ENCODE measurements at regions not wholly inside any gene's neighbourhood (a gene's known extent, or its start where the extent isn't known, plus 50 kb on each side); places are given as distances from the start of the nearest gene placed in this dataset.

DNA sequence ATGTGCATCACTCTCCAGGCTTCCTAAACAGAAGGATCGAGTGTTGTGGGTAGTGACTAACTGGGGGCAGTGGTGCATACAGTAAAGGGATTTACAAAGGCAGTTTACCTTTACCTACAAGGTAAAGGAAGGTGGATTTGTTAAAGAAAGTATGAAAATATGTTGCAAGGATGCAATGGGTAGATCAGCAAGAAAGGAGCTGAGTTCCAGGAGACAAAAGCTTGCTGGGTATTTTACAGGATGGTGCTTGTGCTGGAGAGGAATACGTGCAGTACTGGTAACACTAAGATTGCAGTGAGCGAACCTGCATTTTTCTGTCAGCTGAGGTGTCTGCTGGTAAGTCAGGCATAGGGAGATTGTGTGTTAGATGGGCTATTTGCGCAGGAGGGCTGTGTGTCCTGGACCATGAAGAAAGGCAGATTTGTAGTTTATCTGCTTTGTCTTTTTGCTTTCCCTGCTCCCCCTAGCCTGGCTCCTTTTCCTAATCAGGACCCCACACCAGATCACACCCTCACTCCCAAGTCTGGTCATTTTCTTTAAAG, 304.6 kb downstream of the THBS2 start:
- DNase-seq (ENCODE audit: low read depth), result no peak
- TF ChIP-seq, protein P1, sequence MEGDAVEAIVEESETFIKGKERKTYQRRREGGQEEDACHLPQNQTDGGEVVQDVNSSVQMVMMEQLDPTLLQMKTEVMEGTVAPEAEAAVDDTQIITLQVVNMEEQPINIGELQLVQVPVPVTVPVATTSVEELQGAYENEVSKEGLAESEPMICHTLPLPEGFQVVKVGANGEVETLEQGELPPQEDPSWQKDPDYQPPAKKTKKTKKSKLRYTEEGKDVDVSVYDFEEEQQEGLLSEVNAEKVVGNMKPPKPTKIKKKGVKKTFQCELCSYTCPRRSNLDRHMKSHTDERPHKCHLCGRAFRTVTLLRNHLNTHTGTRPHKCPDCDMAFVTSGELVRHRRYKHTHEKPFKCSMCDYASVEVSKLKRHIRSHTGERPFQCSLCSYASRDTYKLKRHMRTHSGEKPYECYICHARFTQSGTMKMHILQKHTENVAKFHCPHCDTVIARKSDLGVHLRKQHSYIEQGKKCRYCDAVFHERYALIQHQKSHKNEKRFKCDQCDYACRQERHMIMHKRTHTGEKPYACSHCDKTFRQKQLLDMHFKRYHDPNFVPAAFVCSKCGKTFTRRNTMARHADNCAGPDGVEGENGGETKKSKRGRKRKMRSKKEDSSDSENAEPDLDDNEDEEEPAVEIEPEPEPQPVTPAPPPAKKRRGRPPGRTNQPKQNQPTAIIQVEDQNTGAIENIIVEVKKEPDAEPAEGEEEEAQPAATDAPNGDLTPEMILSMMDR (IDR thresholded peaks at IDR 0.05; ENCODE audit: low read depth, low read length, missing control alignments), result no peak
- H3K4me3 ChIP-seq (ENCODE audit: low read depth, low read length), result no peak overlapping the region

DNA sequence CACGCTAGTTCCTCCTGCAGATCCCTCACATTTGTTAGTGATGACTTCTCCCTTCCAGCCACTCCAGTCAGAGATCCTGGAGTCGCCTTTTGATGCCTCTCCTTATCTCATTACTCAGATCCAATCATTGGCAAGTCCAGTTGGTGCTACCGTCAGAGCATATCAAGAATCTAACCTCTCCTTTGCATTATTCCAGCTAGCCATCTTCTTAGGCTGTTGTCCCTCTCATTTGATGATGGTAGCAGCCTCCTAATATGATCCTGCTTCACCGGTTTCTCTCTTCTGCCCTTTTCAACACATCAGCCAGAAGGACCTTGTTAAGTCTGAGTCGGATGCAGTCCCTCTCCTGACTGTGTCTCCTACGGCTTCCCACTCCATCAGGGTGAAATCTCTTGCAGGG, 305.6 kb downstream of the THBS2 start:
- no peak for DNase-seq (ENCODE audit: low read depth)
- TF ChIP-seq, protein P1 (IDR thresholded peaks at IDR 0.05; ENCODE audit: low read depth, low read length, missing control alignments), result no peak
- H3K4me3 ChIP-seq (ENCODE audit: low read depth, low read length), result no peak overlapping the region

DNA sequence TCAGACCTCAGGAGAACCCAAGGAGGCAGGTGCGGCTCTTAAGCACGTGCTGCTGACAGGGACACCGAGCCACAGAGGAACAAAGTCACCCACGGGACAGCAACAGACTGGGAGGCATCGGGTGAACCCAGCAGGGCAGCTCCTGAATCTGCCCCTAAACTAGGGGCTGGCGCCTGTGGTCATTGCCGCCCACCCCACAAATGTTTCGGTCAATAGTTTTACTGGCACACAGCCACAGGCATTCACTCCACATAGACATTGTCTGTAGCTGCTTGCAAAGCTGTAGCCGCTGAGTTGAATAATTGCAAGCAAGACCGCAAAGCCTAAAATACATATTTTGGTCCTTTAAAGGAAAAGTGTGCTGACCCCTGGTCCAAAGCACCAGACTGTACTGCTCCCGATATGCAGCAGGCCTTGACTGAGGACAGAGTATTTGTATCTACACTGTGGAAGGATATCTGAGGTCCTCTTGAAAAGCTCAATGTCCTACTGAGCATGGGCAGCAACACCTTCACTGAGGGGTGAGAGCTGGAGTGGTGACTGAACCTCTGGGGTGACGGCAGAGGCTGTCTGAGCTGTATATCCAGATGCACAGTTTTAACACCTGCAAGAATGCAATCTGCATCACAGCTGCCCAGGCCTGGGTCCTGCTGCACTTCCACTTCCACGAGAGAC, 310.3 kb downstream of the THBS2 start:
- no peak for DNase-seq (ENCODE audit: low read depth)
- H3K4me3 ChIP-seq (ENCODE audit: low read depth, low read length), result no peak overlapping the region
- TF ChIP-seq, protein P1 (IDR thresholded peaks at IDR 0.05; ENCODE audit: low read depth, low read length, missing control alignments), result no peak

DNA sequence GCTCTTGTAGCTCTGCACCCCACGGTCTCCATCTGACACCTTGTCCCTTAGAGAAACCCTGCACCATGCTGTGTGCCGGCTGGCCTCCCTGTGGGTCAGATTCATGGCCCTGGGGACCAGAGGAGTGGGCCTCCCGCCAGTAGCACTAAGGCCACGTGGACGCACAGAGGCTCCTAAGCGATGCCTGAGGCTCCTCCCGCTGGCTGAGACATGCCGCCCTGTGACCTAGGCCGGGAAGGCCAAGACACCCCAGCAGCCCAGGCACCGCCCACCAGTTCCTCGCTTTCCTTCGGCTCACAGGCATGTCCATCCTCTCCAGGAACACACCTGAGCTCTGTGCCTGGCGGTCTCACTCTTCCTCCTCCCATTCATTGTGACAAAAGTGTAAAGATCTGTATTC, 311.0 kb downstream of the THBS2 start:
- DNase-seq (ENCODE audit: low read depth), result no peak
- TF ChIP-seq, protein P1 (IDR thresholded peaks at IDR 0.05; ENCODE audit: low read depth, low read length, missing control alignments), result no peak
- H3K4me3 ChIP-seq (ENCODE audit: low read depth, low read length), result no peak overlapping the region

DNA sequence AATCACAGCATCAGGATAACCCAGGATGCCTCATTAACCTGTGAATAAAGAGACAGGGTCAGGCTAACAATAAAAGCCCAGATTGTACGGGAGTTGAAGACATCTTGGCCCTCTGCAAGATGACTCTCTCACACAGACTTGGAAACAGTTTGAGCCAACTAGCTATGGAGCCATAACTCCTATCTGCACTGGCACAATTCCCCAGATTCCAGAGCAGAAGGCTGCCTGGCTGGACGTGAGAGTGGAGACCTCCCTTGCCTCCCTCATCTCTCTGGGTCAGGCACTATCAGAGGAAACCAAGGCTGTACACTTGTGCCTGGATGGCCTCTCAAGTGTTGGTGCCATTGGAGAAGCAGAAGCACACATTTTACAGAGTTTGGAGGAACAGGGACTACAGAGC, 312.6 kb downstream of the THBS2 start:
- TF ChIP-seq, protein P1 (IDR thresholded peaks at IDR 0.05; ENCODE audit: low read depth, low read length, missing control alignments), result no peak
- H3K4me3 ChIP-seq (ENCODE audit: low read depth, low read length), result no peak overlapping the region
- no peak for DNase-seq (ENCODE audit: low read depth)

DNA sequence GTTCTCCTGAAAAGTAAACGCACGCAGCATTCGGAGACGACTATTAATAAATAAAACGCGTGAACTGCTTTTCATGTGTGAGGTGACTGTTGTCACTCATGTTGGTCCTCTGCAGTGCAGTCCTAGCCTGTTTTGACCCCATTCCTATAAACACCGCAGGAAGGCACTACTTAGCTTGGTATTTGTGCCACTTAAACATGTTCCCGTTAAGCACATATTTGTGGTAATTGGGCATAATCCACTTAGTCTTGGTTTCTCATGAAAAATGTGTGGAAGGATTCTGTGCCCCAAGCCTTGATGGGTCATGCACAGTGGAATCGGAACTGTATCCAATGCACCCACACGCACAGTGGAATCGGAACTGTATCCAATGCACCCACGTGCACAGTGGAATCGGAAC, 313.9 kb downstream of the THBS2 start:
- no peak overlapping the region for H3K4me3 ChIP-seq (ENCODE audit: low read depth, low read length)
- TF ChIP-seq, protein P1 (IDR thresholded peaks at IDR 0.05; ENCODE audit: low read depth, low read length, missing control alignments), result no peak
- no peak for DNase-seq (ENCODE audit: low read depth)

DNA sequence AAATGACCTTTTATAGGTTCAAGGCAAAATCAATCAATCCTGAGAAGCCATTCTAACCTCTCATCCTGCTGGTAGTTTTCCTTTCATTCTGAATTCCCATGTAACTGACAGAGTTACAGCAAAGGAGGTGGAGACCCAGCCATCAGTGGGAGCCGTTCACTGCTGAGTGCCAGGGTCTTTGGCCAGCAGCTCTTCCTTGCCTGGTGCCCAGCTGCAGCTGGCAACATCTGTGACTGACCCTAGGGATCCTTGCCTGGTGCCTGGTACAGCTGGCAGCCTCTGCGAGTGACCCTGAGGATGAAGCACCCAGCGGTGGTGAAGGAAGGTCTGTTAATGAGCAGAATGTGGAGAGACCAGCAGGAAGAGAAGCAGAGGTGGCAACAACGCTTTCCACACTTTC, 314.6 kb downstream of the THBS2 start:
- TF ChIP-seq, protein P1 (IDR thresholded peaks at IDR 0.05; ENCODE audit: low read depth, low read length, missing control alignments), result no peak
- no peak overlapping the region for H3K4me3 ChIP-seq (ENCODE audit: low read depth, low read length)
- DNase-seq (ENCODE audit: low read depth), result no peak
